ENCODE measurements at regions not wholly inside any gene's neighbourhood (a gene's known extent, or its start where the extent isn't known, plus 50 kb on each side); places are given as distances from the start of the nearest gene placed in this dataset.

DNA sequence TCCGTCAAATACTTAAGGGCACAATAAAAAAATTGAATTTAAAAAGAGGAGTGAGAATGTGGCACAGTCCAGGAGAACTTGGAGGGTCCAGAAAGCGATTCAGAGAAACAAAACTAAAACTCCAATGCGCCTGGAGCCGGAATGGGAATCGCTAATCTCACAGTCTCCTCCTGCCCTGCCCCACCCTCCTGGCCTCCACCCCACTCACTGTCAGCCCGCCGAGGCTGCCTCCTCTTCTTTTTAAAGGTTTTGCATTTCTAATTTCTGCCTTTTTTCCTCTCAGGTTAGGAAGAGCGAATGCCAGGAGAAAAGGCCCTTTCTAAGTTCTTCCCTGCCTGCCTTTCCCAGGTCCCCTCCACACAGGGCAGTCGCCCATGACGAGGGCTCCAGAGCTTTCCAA is 135.3 kb downstream of the ZBTB18 start:
- TF ChIP-seq POLR2A (IDR thresholded peaks at IDR 0.05) (no peak), POLR2AphosphoS5 (IDR thresholded peaks at IDR 0.05; ENCODE audit: insufficient read depth in 1 of 2, low read depth in 1 of 2) (no peak)
- TF ChIP-seq, protein P1, sequence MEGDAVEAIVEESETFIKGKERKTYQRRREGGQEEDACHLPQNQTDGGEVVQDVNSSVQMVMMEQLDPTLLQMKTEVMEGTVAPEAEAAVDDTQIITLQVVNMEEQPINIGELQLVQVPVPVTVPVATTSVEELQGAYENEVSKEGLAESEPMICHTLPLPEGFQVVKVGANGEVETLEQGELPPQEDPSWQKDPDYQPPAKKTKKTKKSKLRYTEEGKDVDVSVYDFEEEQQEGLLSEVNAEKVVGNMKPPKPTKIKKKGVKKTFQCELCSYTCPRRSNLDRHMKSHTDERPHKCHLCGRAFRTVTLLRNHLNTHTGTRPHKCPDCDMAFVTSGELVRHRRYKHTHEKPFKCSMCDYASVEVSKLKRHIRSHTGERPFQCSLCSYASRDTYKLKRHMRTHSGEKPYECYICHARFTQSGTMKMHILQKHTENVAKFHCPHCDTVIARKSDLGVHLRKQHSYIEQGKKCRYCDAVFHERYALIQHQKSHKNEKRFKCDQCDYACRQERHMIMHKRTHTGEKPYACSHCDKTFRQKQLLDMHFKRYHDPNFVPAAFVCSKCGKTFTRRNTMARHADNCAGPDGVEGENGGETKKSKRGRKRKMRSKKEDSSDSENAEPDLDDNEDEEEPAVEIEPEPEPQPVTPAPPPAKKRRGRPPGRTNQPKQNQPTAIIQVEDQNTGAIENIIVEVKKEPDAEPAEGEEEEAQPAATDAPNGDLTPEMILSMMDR (IDR thresholded peaks at IDR 0.05): no peak
- Histone ChIP-seq H3K36me3 (no peaks in the 10 kb centered on the region), H3K4me1 (no peaks in the 10 kb centered on the region), H3K9me3 (no peaks in the 10 kb centered on the region), H3K4me3 (no peak overlapping the region), H3K27me3 (no peaks in the 10 kb centered on the region), H3K27ac (no peak overlapping the region)
- intact Hi-C loops (cut with DNase I): no loop called here
- peak in 1 of 2 donors; percentile 79 for DNase-seq (ENCODE audit: extremely low spot score in 2 of 2)

DNA sequence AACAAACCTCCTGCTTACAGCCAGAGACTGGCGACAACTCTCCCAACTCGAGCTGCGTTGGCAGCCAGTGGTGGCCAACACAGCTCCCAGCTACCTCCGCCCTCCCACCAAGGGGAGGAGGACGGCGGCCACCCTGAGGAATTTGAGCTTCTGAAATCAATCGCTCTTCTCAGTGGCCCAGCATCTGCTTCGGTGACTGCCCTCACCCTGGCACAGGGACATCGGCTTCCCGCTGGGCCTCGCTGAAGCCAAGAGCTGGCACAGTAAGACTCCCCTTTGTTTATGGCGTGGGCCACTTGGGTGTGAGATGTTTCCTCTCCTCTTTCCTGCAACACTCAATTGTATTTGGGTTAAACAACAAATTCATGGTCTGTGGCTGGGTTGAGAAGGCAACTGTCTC is 136.2 kb downstream of the ZBTB18 start:
- H3K36me3 ChIP-seq: no peaks in the 10 kb centered on the region
- H3K9me3 ChIP-seq: no peaks in the 10 kb centered on the region
- no peaks in the 10 kb centered on the region for H3K4me1 ChIP-seq
- no peak overlapping the region for H3K4me3 ChIP-seq
- H3K27ac ChIP-seq: no peak overlapping the region
- no peaks in the 10 kb centered on the region for H3K27me3 ChIP-seq
- intact Hi-C loops (cut with DNase I): no loop called here
- TF ChIP-seq POLR2AphosphoS5 (IDR thresholded peaks at IDR 0.05; ENCODE audit: insufficient read depth in 1 of 2, low read depth in 1 of 2) (no peak), POLR2A (IDR thresholded peaks at IDR 0.05) (no peak)
- TF ChIP-seq, protein P1 (IDR thresholded peaks at IDR 0.05): no peak
- no peak for DNase-seq (ENCODE audit: extremely low spot score in 2 of 2)

DNA sequence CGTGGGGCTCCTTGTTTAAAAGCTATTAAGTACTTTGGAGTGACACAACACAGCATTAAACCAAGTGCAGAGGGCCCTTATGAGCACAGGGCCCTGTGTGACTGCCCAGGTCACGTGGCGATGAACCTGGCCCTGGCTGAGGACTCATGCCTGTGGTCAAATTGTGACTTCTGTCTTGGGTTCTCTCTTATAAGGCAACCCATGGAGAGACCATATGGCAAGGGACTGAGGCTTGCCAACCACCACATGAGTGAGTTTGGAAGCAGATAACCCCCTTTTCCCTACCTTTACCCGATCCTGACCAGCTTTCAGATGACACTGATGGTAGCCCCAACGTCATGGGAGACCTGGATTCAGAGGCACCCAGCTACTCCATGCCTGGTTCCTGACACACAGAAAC is 140.5 kb downstream of the ZBTB18 start:
- TF ChIP-seq, protein P1 (IDR thresholded peaks at IDR 0.05): no peak
- Histone ChIP-seq H3K4me3 (no peak overlapping the region), H3K4me1 (no peaks in the 10 kb centered on the region), H3K36me3 (no peaks in the 10 kb centered on the region), H3K9me3 (no peaks in the 10 kb centered on the region), H3K27ac (no peak overlapping the region), H3K27me3 (no peaks in the 10 kb centered on the region)
- intact Hi-C loops (cut with DNase I): no loop called here
- DNase-seq (ENCODE audit: extremely low spot score in 2 of 2): no peak

GRCh38 chr1:244192325-244192724 is 141.2 kb downstream of the ZBTB18 start:
- TF ChIP-seq, protein P1 (IDR thresholded peaks at IDR 0.05): no peak
- TF ChIP-seq POLR2A (IDR thresholded peaks at IDR 0.05): no peak
- no peak for TF ChIP-seq POLR2AphosphoS5 (IDR thresholded peaks at IDR 0.05; ENCODE audit: insufficient read depth in 1 of 2, low read depth in 1 of 2)
- H3K9me3 ChIP-seq: no peaks in the 10 kb centered on the region

GRCh38 chr1:244196571-244197285 is 145.6 kb downstream of the ZBTB18 start:
- Histone ChIP-seq H3K27me3 (no peaks in the 10 kb centered on the region), H3K27ac (no peak overlapping the region), H3K4me3 (no peak overlapping the region), H3K4me1 (no peaks in the 10 kb centered on the region), H3K9me3 (no peaks in the 10 kb centered on the region), H3K36me3 (no peaks in the 10 kb centered on the region)
- no peak for DNase-seq (ENCODE audit: extremely low spot score in 2 of 2)
- TF ChIP-seq POLR2AphosphoS5 (IDR thresholded peaks at IDR 0.05; ENCODE audit: insufficient read depth in 1 of 2, low read depth in 1 of 2): no peak
- no peak for TF ChIP-seq POLR2A (IDR thresholded peaks at IDR 0.05)
- TF ChIP-seq, protein P1 (IDR thresholded peaks at IDR 0.05): no peak
- intact Hi-C loops (cut with DNase I): no loop called here

More at GRCh38 chr1:244192325-244192724, 141.2 kb downstream of the ZBTB18 start:
- no peak overlapping the region for H3K4me3 ChIP-seq
- no peak for DNase-seq (ENCODE audit: extremely low spot score in 2 of 2)
- H3K36me3 ChIP-seq: no peaks in the 10 kb centered on the region
- intact Hi-C loops (cut with DNase I): no loop called here
- no peaks in the 10 kb centered on the region for H3K4me1 ChIP-seq
- no peak overlapping the region for H3K27ac ChIP-seq
- no peaks in the 10 kb centered on the region for H3K27me3 ChIP-seq

Data from vagina (tissue), 2 donors.